ENCODE measurements at regions not wholly inside any gene's neighbourhood (a gene's known extent, or its start where the extent isn't known, plus 50 kb on each side); places are given as distances from the start of the nearest gene placed in this dataset.

DNA sequence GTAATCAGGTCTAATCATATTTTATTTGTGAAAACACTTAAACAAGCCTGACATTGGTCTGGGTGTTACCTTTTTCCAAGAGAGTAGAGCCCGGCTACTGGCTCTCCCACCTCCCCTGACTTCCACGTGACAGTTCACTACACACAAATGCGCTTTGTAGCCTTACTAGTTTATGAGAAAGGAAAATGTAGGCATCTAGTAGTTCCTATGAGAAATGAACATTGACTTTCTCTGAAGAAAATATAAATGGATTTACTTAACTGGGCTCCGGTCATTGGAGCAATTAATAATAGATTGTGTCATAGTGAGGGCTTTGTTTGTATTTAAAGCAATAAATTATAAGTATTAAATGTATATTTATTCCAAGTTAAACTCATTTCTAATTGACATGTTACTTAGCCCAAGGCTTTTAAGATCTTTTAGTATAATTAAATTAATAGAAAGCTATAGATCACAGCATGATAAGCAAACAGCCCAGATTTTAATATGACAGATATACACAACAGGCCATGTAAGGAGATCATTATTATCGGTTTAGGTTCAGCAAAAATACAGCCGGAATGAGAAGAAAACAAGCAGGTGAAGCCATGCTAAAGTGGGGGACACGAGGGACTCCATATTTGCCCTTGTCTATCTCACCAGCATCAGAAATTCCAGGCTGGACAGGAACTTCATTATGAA, 756.5 kb upstream of the ADAMTS16 start:
- DNase-seq (ENCODE audit: low read depth in 3 of 3), result no peak

DNA sequence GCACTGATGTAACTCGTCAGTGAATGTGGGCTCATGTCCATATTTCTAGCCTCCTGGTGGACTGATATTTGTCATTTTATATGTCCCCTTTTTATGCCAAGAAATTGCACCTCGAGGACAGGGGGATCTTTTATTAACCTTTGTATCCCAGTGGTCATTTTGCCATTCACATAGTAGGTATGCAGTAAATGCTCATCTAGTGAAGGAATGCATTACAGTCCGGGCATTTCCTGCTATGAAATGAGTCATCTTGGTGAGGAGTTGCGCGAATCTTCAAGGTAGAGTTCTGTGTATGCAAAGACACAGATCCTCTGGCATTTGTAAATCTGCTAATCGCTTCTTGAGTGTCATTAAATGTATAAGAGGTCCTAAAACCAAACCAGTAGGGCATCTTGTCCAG, 755.5 kb upstream of the ADAMTS16 start:
- DNase-seq (ENCODE audit: low read depth in 3 of 3), result no peak

DNA sequence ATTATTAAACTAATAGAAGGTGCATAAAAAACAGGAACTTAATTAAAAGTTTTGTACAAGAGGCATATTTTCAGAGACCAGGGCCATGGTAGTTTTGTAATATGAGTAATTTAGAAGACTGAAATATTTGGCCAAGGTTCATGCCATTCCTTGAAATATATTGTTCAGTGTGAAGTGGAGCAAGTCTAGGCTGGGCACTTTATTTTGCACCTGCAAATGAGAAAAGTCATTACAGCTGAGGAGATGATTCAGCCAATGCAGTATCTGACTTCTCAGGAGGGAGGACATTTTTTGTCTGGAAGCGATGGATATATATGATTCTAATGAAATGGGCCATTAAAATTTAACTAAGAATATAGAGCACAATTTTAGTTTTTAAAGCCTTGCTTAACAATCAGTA, 754.0 kb upstream of the ADAMTS16 start:
- DNase-seq (ENCODE audit: low read depth in 3 of 3), result no peak

DNA sequence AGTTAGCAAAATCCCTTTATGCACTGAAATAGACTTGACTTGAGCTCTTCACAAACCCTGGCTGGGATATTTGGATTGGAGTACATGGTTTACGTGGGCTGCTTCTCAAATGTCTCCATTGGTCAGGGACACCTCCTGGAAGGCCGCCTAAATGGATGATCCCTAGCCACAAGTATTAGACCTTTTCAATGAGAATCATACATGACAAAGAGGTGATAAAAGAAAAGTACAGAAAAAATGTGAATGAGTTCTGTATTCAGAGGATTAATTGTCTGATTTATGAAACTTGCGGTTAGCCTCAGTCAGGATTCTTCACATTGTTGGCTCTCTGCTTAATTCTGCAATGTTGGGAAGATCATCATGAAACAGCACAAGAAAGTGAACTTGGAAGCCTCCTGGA, 752.8 kb upstream of the ADAMTS16 start:
- DNase-seq (ENCODE audit: low read depth in 3 of 3), result no peak

DNA sequence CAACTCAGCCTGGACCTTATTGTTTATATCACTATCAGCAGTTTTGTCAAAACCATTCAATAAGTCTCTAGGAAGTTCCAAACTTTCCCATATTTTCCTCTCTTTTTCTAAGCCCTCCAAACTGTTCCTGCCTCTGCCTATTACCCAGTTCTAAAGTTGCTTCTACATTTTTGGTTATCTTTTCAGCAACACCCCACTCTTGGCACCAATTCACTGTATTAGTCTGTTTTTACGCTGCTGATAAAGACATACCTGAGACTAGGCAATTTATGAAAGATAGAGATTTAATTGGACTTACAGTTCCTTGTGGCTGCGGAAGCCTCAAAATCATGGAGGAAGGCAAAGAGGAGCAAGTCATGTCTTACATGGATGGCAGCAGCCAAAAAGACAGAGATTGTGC, 744.4 kb upstream of the ADAMTS16 start:
- no peak for DNase-seq (ENCODE audit: low read depth in 3 of 3)

DNA sequence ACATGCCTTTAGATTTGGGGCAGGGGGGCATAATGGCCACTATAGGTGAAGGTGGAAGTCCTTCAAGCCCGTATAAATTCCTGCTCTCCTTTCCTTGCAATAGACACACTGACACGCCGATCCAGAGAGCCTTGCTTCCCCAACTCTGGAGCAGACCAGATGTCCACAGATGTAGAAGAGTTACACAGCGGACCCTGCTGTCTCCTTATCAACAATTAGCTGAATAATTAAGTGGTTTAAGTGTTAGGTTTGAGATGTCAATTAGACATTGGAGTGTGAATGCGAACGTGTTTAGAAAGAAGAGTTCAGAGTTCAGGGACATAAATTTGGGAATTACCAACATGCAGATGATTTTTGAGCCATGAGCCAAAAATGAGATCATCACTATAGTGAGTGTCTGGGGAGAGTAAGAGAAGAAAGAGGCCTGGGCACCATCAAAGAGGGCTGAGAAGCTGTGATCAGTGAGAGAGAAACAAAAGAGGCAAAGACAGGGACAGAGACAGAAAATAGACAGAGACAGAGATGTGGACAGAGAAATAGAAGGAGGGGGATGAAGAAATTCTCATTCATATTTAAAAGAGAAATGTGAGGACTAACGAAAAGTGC, 734.4 kb upstream of the ADAMTS16 start:
- DNase-seq (ENCODE audit: low read depth in 3 of 3), result no peak

DNA sequence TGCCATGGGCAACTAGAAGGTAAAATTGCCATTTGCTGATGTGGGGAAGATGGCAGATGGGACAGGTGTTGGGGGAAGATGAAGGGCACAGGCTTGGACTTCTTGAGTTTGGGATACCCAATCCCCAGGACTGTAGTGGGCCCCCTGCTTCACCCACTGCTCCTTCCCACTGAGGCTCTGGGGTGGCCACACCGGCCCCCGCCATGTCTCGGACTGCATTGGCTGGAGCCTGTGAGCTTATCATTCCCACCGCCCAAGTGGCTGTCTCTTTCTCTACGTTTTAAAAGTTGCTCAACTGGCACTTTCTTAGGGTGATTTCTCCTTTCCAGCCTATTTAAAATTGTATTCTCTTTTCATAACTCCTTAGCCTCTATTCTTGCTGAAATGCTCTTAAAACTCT, 730.0 kb upstream of the ADAMTS16 start:
- no peak for DNase-seq (ENCODE audit: low read depth in 3 of 3)

DNA sequence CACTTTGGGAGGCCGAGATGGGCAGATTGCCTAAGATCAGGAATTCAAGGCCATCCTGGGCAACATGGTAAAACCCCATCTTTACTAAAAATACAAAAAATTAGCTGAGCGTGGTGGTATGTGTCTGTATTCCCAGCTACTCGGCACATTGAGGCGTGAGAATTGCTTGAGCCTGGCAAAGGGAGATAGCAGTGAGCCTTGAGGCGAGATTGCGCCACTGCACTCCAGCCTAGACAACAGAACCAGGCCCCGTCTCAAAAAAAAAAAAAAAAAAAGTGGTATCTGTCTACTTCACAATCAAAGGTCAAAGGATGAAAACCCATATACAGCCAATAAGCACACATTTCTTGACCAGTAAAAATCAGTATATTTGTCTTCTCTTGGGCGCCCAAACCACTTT, 728.5 kb upstream of the ADAMTS16 start:
- no peak for DNase-seq (ENCODE audit: low read depth in 3 of 3)

DNA sequence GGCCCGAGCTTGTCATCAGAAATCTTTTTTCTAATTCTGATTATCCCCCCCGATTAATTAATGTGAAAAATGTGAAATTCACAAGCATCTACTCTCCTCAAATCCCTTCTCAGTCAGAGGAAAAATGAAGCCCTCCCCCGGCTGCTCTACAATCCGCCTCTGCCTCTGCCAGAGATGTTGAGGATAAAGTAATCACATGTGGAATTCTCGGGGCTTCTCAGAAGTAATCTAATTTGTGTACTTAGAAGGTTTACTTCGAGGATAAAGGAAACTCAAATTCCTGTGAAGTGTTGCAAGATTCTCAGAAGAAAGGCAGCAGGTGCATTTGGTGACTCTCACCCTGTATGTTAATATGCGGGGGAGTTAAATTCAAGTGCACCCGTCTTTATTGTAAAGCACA, 726.1 kb upstream of the ADAMTS16 start:
- DNase-seq (ENCODE audit: low read depth in 3 of 3), result no peak

DNA sequence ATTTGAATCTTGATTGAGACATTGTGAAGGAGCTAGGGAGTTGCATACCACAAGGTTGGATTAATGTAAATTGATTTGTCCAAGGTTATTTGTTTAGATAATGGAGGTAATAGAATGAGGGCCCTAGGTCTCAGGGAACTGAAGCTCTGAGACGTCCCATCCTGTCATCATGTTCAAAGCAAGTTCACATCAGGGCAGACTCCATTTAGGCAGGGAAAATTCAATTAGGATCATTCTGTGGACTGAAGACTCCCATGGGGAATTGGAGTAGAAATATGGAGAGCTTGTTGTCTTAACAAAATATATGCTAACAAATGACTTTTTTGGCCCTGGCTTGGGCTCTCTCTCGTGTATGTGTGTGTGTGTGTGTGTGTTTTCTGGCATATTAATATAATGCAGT, 722.0 kb upstream of the ADAMTS16 start:
- DNase-seq (ENCODE audit: low read depth in 3 of 3), result no peak

DNA sequence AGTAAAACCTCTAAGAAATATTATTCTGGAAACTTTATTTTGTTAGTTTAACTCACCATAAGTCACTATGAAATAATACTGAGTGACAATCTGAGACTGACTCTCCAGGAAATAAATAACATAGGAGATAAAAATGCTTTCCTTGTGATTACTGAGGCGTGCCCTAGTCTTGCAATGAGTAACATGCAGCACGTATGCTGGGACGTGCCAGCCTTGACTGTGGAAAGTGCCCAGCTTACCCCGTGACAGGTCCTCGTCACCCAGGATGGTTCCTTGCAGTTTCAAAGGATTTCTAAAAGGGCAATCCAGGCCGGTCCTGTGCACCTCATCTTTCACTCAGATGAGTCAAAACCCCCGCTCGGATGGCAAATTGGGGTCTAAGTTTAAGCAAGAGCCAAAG, 720.8 kb upstream of the ADAMTS16 start:
- DNase-seq (ENCODE audit: low read depth in 3 of 3), result no peak

DNA sequence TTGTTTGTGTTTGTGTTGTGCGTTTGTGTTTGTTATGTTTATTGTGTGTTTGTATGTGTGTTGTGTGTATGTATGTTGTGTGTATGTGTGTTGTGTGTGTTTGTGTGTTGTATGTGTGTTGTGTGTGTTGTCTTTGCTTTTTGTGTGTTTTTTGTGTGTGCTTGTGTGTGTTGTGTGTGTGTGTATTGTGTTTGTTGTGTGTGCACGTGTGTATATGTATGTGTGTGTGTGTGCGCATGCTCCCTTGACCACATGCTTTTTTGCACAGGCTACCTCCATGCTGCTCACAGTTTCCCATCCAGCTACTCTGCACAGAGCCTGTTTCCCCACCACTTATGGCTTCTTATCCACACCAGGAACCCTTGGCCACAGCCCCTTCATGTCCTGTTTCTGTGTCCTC, 720.0 kb upstream of the ADAMTS16 start:
- no peak for DNase-seq (ENCODE audit: low read depth in 3 of 3)

DNA sequence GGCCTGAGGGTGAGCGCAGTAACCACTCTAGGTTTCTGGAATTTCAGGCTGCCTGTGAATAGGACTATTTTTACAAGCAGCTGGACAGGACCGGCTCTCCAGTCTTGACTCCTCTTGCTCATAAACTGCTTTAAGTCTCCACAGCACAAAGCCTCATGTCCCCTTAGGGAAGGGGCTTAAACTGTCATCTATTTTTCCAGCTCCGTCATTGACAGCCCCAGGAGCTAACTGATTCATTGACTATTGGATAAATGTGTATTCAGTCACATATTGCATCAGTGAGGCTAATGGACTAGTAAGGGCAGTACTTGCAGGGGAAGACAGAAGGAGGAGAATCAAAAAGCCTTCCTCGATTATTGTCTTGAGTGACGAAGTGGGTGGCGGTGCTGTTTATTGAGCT, 719.4 kb upstream of the ADAMTS16 start:
- no peak for DNase-seq (ENCODE audit: low read depth in 3 of 3)

DNA sequence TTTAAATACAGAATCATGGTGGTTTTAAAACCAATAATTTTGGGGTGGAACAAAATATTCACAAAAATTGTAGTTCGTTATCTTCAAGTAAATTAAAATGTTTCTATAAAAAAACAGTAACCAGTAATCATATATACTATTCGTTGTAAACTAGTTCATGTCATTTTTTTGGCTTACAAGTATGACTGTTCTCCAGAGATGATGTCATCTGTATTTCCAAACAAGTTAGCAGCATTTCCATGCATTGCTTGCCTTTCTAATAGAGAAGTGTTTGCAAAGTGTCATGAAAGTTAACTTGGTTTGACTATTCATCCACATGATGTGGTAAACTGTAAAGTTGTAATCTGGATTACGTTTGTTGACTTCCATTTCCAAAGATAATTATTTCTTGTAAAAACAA, 717.9 kb upstream of the ADAMTS16 start:
- no peak for DNase-seq (ENCODE audit: low read depth in 3 of 3)

DNA sequence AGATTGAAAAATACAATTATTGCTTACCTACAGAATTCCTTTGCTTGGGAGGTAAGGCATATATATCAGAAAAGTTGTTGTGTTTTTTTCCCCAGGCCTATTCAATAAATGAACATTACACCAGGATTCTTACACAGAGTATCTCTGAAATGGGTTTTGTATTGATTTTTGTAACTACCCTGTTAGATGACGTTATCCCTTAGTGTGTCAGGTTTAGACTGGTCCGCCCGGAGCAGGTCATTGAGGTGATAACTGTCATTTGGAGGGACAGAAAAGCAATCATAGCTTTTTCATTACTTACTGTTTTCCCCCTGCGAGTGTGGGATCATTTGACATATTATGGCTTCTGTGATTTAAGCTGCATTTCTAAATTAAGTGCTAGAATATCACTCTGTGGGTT, 715.2 kb upstream of the ADAMTS16 start:
- no peak for DNase-seq (ENCODE audit: low read depth in 3 of 3)

DNA sequence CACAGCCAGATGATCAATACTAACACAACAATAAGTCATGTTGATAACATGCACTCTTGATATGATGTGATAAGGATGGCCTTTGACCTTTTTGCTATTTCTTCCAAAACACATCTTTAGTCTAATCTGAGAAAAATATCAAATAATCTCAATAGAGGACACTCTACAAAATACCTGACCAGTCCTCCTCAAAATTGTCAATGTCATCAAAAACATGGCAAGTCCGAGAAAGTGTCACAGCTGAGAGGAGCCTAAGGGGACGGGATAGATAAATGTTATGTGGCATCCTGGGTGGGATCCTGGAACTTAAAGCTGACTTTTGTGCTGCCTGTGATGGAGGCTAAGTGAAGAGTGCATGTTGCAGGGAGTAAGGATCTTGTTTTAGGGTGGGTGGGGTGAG, 699.6 kb upstream of the ADAMTS16 start:
- no peak for DNase-seq (ENCODE audit: low read depth in 3 of 3)

DNA sequence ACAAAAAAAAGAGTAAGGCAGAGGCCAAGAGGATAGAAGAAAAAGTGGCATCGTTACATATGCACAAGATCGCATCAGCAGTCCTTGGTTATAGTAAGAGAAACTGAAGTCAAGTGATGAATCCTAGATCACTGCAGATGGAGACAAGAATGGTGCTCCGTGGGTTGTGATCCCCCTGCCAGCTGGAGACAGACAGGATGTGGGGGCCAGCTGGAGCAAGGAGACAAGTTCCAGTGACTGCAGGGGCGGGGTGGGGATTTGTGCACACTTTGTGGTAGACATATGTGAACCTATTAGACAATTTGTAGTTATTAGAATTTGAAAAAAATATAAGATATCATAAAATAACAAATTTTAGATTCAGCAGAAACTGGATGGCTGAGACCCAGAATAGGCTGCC, 697.9 kb upstream of the ADAMTS16 start:
- DNase-seq (ENCODE audit: low read depth in 3 of 3), result no peak

DNA sequence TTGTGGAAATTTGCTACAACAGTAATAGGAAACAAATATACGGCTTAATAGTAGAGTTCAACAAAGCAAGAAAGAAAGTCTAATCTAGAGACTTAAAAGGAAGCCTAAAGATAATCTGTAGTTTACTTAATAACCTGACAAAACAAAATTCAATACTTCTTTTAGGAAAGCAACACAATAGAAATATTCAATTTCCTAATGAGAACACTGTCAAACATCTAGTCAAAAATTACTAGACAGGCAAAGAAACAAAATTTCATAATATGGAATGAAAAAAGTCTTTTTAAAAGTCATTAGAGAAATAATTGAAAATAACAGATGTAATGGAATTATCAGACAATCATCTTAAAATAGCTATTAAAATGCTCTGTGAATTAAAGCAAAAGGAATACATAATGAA, 692.5 kb upstream of the ADAMTS16 start:
- DNase-seq (ENCODE audit: low read depth in 3 of 3), result no peak

DNA sequence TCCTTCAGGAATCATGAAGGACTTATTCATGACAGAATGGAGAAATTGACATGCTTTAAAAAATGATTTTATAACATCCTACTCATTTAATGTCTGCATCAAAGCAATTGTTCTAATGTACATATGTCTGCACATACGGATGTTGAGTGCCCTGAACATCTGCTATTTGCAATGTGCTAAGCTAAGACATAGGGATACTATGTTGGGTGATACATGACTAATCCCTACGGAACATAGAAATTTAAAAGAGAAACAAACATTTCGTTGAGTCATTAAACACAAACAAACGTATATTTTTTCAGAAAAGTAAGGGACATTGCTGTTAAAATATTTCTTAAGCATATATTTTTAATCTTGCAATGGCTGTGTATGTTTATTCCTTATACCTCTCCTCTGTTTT, 686.5 kb upstream of the ADAMTS16 start:
- DNase-seq (ENCODE audit: low read depth in 3 of 3), result no peak

DNA sequence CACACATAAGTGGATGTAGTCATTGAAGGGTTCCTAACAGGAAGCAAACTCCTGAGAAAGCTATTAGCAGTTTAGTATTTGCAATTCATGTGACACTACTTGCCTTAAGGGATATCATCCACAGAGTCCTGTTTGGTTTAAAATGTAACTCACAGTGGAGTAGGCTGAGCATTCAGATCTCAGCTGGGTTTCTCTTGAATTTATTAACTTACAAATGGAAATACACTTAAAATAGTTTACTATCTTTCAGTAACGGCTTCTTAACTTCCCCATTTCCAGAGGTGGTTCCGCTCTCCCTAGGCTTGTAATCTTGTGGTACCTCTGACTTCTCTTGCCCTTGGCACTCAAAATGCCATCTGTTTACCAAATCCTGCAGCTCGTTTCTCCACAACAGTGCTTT, 660.7 kb upstream of the ADAMTS16 start:
- no peak for DNase-seq (ENCODE audit: low read depth in 3 of 3)

DNA sequence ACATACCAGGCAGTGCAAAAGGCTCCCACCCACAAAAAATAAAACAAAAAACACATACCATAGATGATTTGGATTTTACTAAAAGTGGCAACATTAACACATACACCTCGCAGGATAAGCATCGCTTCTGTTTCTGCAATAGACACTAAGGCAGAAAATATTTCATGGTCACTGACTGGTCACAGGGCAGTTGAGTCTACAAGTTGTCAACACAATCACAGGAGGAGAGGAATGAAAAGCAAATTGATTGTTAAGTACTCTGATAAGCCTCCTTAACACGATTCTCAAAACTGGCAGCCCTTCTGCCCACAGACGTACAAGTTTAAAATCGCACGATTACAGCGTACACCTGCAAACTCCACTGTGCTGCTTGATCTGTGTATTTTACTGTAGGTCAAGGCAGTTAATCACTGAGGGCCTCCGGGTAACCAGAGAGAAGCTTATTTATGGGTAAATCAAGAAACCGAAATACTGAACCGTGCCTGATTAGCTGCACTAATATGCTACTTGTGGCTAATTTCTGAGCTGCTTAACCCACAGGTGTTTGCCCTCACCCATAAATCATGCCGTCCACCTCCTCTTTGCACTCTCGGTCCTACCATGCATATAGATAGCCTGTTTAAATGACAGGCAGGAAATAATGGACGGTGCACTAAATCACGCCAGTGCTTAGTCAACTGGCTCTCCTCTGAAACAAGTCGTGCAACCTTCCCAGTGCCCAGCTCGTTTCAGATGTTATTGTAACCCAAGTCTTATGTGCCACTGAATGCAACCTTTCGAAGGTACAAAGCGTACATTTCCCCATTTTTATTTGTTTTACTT, 659.4 kb upstream of the ADAMTS16 start:
- DNase-seq (ENCODE audit: low read depth in 3 of 3), result no peak

DNA sequence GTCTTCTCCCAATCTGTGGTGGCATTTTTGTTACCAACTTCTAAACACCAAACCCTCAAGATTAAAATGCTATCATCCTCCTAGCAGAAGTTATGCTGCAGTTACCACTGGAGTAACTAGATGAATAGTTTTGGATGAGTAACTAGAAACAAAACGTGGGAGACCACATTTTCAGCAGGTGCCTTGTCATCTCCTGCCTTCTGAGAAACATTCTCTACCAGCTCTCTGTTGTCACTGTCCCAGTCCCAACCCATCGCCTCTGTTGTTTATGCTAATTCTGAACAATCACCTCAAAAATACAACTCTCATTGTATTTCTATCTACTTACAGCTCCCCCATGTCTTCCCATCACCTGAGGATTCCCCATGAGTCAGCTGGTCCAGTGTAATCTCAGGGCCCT, 652.5 kb upstream of the ADAMTS16 start:
- DNase-seq (ENCODE audit: low read depth in 3 of 3), result no peak

DNA sequence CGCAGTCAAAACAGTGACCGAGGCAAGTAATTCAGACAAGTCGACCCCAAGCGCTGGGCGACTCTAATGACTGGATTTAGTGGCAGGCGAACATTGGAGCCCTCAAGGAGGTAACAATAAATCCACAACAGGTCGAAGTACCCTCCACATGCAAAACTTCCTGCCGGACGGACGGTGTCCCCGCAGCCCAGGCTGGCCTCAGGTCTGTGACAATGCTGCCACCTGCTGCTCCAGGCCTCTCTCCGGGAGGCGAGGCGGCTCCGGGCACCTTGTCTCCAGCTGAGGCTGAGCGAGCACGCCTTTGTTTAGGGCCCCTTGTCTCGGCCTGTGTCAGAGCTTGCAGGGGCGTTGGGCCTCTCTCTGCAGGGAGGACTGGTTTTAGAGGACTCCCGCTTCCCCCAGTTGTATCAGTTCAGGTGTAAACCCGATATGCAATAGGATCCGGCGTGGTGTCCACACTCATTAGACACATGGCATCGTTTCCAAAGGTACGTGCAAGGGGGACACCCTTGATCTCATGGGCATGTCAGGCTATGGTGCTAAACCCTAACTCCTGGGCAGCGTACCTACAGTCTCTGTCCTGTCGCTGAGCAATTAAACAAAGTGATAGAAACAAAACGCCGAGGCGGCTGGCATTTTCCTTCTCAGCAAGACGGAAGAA, 628.0 kb upstream of the ADAMTS16 start:
- no peak for DNase-seq (ENCODE audit: low read depth in 3 of 3)

All from stimulated activated CD4-positive, alpha-beta T cell treated with anti-CD3 and anti-CD28 coated beads, TNF-alpha, amount 100 ng/mL, for 4 hours (primary cell).